HL-60 (cell line): ENCODE measurements at regions not wholly inside any gene's neighbourhood (a gene's known extent, or its start where the extent isn't known, plus 50 kb on each side); places are given as distances from the start of the nearest gene placed in this dataset.

ENCODE experiments used
- GABPA ChIP-seq: IDR thresholded peaks from 2 replicates; pipeline ENCODE4 v1.6.1; 2012; ENCODE audit warnings: low read depth
- POLR2AphosphoS5 ChIP-seq: IDR thresholded peaks from 2 replicates; pipeline ENCODE4 v1.6.1; 2012; ENCODE audit warnings: low read depth
- TF ChIP-seq, protein P1 (sequence below): IDR thresholded peaks from one replicate; pipeline ENCODE4 v1.5.1; 2011; ENCODE audit warnings: low read length, control low read depth, inconsistent platforms; ENCODE audit not compliant: insufficient read depth
- TF ChIP-seq, protein P2 (sequence below): IDR thresholded peaks from 2 replicates; pipeline ENCODE4 v1.6.1; 2012; ENCODE audit warnings: low read depth; ENCODE audit not compliant: insufficient replicate concordance

DNA sequence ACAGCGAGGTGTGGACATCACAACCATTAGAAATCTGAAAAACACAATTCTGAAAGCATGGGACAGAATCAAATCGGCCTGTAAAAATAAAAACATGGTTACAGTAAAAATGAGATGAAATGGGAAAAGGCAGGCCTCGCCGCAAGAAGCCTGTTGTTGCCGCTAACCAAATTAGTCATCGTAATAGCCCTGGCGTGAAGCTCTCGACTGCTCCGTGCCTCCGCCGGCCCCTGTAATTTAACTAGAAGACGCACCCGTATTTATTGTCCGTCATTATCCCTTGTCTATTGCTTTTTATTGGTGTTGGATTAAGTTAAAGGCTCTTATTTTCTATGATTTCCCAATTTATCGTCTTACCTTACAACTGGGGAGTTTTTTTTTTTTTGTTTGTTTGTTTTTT is 334.6 kb upstream of the EEF2KMT start:
- TF ChIP-seq, protein P1, sequence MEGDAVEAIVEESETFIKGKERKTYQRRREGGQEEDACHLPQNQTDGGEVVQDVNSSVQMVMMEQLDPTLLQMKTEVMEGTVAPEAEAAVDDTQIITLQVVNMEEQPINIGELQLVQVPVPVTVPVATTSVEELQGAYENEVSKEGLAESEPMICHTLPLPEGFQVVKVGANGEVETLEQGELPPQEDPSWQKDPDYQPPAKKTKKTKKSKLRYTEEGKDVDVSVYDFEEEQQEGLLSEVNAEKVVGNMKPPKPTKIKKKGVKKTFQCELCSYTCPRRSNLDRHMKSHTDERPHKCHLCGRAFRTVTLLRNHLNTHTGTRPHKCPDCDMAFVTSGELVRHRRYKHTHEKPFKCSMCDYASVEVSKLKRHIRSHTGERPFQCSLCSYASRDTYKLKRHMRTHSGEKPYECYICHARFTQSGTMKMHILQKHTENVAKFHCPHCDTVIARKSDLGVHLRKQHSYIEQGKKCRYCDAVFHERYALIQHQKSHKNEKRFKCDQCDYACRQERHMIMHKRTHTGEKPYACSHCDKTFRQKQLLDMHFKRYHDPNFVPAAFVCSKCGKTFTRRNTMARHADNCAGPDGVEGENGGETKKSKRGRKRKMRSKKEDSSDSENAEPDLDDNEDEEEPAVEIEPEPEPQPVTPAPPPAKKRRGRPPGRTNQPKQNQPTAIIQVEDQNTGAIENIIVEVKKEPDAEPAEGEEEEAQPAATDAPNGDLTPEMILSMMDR: no peak
- TF ChIP-seq GABPA (no peak), POLR2AphosphoS5 (no peak)
- TF ChIP-seq, protein P2, sequence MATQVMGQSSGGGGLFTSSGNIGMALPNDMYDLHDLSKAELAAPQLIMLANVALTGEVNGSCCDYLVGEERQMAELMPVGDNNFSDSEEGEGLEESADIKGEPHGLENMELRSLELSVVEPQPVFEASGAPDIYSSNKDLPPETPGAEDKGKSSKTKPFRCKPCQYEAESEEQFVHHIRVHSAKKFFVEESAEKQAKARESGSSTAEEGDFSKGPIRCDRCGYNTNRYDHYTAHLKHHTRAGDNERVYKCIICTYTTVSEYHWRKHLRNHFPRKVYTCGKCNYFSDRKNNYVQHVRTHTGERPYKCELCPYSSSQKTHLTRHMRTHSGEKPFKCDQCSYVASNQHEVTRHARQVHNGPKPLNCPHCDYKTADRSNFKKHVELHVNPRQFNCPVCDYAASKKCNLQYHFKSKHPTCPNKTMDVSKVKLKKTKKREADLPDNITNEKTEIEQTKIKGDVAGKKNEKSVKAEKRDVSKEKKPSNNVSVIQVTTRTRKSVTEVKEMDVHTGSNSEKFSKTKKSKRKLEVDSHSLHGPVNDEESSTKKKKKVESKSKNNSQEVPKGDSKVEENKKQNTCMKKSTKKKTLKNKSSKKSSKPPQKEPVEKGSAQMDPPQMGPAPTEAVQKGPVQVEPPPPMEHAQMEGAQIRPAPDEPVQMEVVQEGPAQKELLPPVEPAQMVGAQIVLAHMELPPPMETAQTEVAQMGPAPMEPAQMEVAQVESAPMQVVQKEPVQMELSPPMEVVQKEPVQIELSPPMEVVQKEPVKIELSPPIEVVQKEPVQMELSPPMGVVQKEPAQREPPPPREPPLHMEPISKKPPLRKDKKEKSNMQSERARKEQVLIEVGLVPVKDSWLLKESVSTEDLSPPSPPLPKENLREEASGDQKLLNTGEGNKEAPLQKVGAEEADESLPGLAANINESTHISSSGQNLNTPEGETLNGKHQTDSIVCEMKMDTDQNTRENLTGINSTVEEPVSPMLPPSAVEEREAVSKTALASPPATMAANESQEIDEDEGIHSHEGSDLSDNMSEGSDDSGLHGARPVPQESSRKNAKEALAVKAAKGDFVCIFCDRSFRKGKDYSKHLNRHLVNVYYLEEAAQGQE: no peak
